Breast epithelium (tissue), 4 donors: ENCODE measurements at regions not wholly inside any gene's neighbourhood (a gene's known extent, or its start where the extent isn't known, plus 50 kb on each side); places are given as distances from the start of the nearest gene placed in this dataset.

Source experiments
- DNase-seq, 2 donors: peaks; one replicate each; pipeline ENCODE4 v3.0.0-alpha.2; 2019; ENCODE audit warnings: low spot score in 2 of 2
- H3K27ac ChIP-seq, 2 donors: fragments of 200-600 bp; sonication (generic) in 1 of 2; one replicate each; pipeline ENCODE4 v1.5.1; 2016 to 2019; ENCODE audit warnings: mild to moderate bottlenecking in 1 of 2
- H3K27me3 ChIP-seq, 2 donors: fragments of 200-600 bp; sonication (generic) in 1 of 2; one replicate each; pipeline versions ENCODE4 v1.5.1 to v1.6.0; 2017 to 2019; ENCODE audit warnings: control low read depth in 1 of 2, mild to moderate bottlenecking in 1 of 2
- H3K36me3 ChIP-seq: fragments of 200-600 bp; one replicate; pipeline ENCODE4 v1.5.1; 2019
- H3K4me1 ChIP-seq, 2 donors: fragments of 200-600 bp; sonication (generic); one replicate each; pipeline ENCODE4 v1.5.1; 2016 to 2019; ENCODE audit warnings: control low read depth in 1 of 2
- H3K4me3 ChIP-seq, 3 donors: fragments of 200-600 bp; sonication (generic); 1 replicate in 2 of 3; 2 replicates in 1 of 3; pipeline ENCODE4 v1.5.1; 2016 to 2019; ENCODE audit warnings: mild to moderate bottlenecking in 3 of 3, moderate library complexity in 2 of 3
- H3K9me3 ChIP-seq, 2 donors: fragments of 200-600 bp; sonication (generic) in 1 of 2; one replicate each; pipeline ENCODE4 v1.5.1; 2016 to 2019; ENCODE audit warnings: control low read depth in 1 of 2
- POLR2A ChIP-seq: fragments of 450-650 bp; IDR thresholded peaks from one replicate; pipeline ENCODE4 v1.6.1; 2016; ENCODE audit warnings: antibody characterized with exemption, mild to moderate bottlenecking, moderate library complexity
- POLR2AphosphoS5 ChIP-seq, 3 donors: sonication (generic); formaldehyde crosslinking; IDR thresholded peaks; one replicate each; pipeline ENCODE4 v1.6.1; 2017; ENCODE audit warnings: antibody characterized with exemption in 3 of 3
- intact Hi-C: fragments of 100-400 bp; cut with DNase I; formaldehyde crosslinking; loops from one replicate; pipeline ENCODE4 v1.15.1; 2023; ENCODE audit warnings: low total_unique reads
- TF ChIP-seq, protein P1 (sequence below), 3 donors: fragments of 450-650 bp; IDR thresholded peaks; one replicate each; pipeline ENCODE4 v1.5.1; 2016 to 2017; ENCODE audit warnings: antibody characterized with exemption in 3 of 3, mild to moderate bottlenecking in 3 of 3, moderate library complexity in 3 of 3

DNA sequence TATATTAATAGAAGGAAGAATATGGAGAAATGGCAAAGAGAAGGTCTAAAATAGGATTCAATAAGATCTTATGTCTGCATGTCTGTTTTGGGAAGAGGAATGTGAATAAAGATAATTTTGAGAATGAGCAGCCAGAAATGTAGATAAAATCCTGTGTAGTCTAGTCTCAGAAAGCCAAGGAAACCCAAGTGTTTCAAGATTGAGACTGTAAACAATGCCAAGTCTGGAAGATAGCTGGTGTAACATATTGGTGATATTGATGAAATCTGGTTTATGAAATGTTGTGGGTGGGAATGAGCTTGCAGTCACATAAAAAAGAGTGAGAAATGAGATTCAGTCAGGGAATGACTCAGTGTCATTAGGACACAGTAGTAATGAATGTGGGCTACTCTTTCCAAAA, 1180.3 kb upstream of the PCDH20 start:
- Histone ChIP-seq H3K4me3 (no peak overlapping the region), H3K36me3 (no peaks in the 10 kb centered on the region), H3K27me3 (no peaks in the 10 kb centered on the region), H3K9me3 (no peaks in the 10 kb centered on the region), H3K27ac (no peak overlapping the region), H3K4me1 (no peaks in the 10 kb centered on the region)
- DNase-seq = no peak
- intact Hi-C loops = no loop called here
- TF ChIP-seq, protein P1, sequence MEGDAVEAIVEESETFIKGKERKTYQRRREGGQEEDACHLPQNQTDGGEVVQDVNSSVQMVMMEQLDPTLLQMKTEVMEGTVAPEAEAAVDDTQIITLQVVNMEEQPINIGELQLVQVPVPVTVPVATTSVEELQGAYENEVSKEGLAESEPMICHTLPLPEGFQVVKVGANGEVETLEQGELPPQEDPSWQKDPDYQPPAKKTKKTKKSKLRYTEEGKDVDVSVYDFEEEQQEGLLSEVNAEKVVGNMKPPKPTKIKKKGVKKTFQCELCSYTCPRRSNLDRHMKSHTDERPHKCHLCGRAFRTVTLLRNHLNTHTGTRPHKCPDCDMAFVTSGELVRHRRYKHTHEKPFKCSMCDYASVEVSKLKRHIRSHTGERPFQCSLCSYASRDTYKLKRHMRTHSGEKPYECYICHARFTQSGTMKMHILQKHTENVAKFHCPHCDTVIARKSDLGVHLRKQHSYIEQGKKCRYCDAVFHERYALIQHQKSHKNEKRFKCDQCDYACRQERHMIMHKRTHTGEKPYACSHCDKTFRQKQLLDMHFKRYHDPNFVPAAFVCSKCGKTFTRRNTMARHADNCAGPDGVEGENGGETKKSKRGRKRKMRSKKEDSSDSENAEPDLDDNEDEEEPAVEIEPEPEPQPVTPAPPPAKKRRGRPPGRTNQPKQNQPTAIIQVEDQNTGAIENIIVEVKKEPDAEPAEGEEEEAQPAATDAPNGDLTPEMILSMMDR (IDR thresholded peaks at IDR 0.05) = no peak
- TF ChIP-seq POLR2A = no peak
- TF ChIP-seq POLR2AphosphoS5 (IDR thresholded peaks at IDR 0.05) = no peak

DNA sequence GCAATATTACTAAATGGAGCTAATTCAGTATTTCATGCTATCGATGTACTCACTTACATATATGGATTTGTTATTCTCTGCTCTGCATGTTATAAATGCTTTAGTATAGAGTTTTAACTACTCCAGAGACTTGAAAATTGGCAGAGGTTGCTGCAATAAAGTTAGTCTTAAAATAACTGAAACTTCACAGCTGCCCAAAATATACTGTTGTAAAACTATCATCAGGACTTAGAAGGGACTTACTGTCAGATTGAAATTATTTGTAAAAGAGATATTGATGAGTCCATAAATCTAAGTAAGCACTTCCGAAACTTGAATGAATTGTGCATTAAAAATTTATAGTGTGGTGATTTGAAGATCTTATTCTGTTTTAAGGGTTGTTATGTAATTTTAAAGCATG, 1178.2 kb upstream of the PCDH20 start:
- no peak for DNase-seq
- intact Hi-C loops = no loop called here
- no peak overlapping the region for H3K4me3 ChIP-seq
- no peaks in the 10 kb centered on the region for H3K4me1 ChIP-seq
- no peaks in the 10 kb centered on the region for H3K9me3 ChIP-seq
- no peaks in the 10 kb centered on the region for H3K27me3 ChIP-seq
- H3K36me3 ChIP-seq = no peaks in the 10 kb centered on the region
- H3K27ac ChIP-seq = no peak overlapping the region
- TF ChIP-seq, protein P1 (IDR thresholded peaks at IDR 0.05) = no peak
- TF ChIP-seq POLR2AphosphoS5 (IDR thresholded peaks at IDR 0.05) (no peak), POLR2A (no peak)

DNA sequence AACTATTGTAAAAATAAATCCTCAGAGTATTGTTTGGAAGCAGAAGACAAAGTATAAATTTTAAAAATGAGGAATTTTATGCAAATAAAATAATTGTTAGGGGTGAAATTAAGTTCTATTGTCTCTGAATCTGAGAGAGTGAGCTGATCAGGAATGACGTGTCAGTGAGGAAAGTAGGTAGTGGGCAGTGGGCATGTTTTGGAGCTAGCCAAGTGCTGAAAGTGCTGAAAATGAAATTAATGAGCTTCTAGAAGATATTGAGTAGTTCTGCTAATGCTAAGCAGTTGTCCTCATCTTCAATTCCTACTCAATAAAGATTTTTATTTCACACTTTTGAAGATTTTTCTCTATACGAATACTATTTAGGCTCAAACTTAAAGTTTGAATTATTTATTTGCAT, 1167.8 kb upstream of the PCDH20 start:
- H3K27ac ChIP-seq = no peak overlapping the region
- no peak for DNase-seq
- H3K27me3 ChIP-seq = no peaks in the 10 kb centered on the region
- no peaks in the 10 kb centered on the region for H3K4me1 ChIP-seq
- TF ChIP-seq, protein P1 (IDR thresholded peaks at IDR 0.05) = no peak
- TF ChIP-seq POLR2AphosphoS5 (IDR thresholded peaks at IDR 0.05) (no peak), POLR2A (no peak)
- H3K9me3 ChIP-seq = no peaks in the 10 kb centered on the region
- intact Hi-C loops = no loop called here
- H3K36me3 ChIP-seq = no peaks in the 10 kb centered on the region
- no peak overlapping the region for H3K4me3 ChIP-seq

DNA sequence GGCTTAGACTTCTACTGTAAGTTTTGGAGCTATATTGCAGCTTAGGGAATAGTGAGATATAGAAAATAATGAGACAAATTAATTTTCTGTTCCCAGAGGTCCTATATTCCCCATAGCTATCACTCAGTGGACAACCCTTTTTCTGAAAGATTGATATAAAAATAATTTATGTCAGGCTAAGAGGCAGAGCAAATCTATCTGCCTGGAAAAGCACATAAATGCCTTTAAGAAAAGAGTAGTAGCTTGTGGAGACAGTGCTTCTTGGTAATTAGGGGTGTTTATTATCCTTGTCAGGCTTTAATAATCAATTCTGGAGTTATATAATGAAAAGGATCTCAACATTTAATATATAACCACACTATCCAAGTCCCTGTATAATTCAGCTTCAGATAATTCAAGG, 1162.8 kb upstream of the PCDH20 start:
- Histone ChIP-seq H3K4me3 (no peak overlapping the region), H3K36me3 (no peaks in the 10 kb centered on the region), H3K27ac (no peak overlapping the region), H3K27me3 (no peaks in the 10 kb centered on the region), H3K4me1 (no peaks in the 10 kb centered on the region), H3K9me3 (no peaks in the 10 kb centered on the region)
- TF ChIP-seq, protein P1 (IDR thresholded peaks at IDR 0.05) = no peak
- TF ChIP-seq POLR2A = no peak
- TF ChIP-seq POLR2AphosphoS5 (IDR thresholded peaks at IDR 0.05) = no peak
- no peak for DNase-seq
- intact Hi-C loops = no loop called here

DNA sequence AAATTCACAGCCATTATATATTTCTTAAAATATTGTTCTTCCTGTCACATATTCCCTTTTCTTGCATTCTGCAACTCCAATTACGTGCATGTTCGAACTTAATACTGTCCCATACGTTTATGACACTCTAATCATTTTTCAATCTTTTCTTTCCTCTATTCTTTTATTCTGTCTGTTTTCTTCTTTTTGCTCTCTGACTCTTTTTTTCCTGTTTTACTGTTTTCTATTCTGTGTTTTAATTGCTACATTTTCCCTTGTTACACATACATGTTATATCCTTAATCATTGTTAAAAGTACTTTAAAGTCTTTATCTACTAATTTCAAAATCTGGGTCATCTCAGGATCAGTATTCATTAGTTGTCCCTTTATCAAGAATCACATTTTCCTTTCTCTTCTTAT, 1149.1 kb upstream of the PCDH20 start:
- no peaks in the 10 kb centered on the region for H3K27me3 ChIP-seq
- no peak for TF ChIP-seq POLR2AphosphoS5 (IDR thresholded peaks at IDR 0.05)
- no peak overlapping the region for H3K27ac ChIP-seq
- H3K4me3 ChIP-seq = no peak overlapping the region
- H3K9me3 ChIP-seq = no peaks in the 10 kb centered on the region
- no peaks in the 10 kb centered on the region for H3K4me1 ChIP-seq
- no peak for DNase-seq
- intact Hi-C loops = no loop called here
- no peaks in the 10 kb centered on the region for H3K36me3 ChIP-seq

DNA sequence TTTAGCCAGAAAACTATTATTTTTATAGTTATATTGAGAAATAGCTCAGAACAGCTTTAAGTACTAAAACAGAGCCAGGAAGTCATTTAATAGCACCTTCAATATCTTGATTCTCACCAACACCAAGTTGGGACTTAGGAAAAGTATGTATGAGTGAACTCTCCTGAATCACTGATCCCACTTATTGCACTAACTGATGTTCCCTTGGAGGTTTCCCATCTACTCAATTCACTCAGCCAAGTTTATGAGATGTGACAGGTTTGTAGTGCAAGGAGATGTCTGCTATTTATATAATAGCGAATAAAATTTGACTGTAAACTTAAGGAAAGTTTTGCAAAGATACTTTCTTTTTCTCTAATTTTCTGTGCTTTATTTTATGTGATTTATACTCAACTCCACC, 1147.6 kb upstream of the PCDH20 start:
- no peaks in the 10 kb centered on the region for H3K27me3 ChIP-seq
- H3K36me3 ChIP-seq = no peaks in the 10 kb centered on the region
- no peak for DNase-seq
- no peaks in the 10 kb centered on the region for H3K4me1 ChIP-seq
- H3K27ac ChIP-seq = no peak overlapping the region
- no peak overlapping the region for H3K4me3 ChIP-seq
- intact Hi-C loops = no loop called here
- no peaks in the 10 kb centered on the region for H3K9me3 ChIP-seq
- no peak for TF ChIP-seq POLR2A
- TF ChIP-seq POLR2AphosphoS5 (IDR thresholded peaks at IDR 0.05) = no peak
- TF ChIP-seq, protein P1 (IDR thresholded peaks at IDR 0.05) = no peak
